EH (cell line): ENCODE measurements at regions not wholly inside any gene's neighbourhood (a gene's known extent, or its start where the extent isn't known, plus 50 kb on each side); places are given as distances from the start of the nearest gene placed in this dataset.

Experiments used
- DNase-seq: peaks from one replicate; pipeline ENCODE4 v3.0.0-alpha.2; 2015; ENCODE audit warnings: low read depth

- peak; percentile 46 for DNase-seq
Measured at GRCh38 chr2:67625178-67625577, 228.0 kb downstream of the ETAA1 start.

GRCh38 chr2:67625690-67626475 is 228.8 kb downstream of the ETAA1 start:
- peak; percentile 88 for DNase-seq

GRCh38 chr2:67626656-67627055 is 229.5 kb downstream of the ETAA1 start:
- peak; percentile 90 for DNase-seq

- DNase-seq = no peak
Measured at GRCh38 chr2:67627456-67628207, 230.5 kb downstream of the ETAA1 start.

GRCh38 chr2:67628892-67629291 is 231.8 kb downstream of the ETAA1 start:
- DNase-seq = no peak

GRCh38 chr2:67631483-67631882 is 234.3 kb downstream of the ETAA1 start:
- no peak for DNase-seq

GRCh38 chr2:67633212-67633856 is 236.2 kb downstream of the ETAA1 start:
- no peak for DNase-seq

GRCh38 chr2:67638146-67638545 is 241.0 kb downstream of the ETAA1 start:
- DNase-seq = no peak

GRCh38 chr2:67641312-67642045 is 244.3 kb downstream of the ETAA1 start:
- DNase-seq = no peak

- no peak for DNase-seq
Measured at GRCh38 chr2:67642046-67642382, 244.9 kb downstream of the ETAA1 start.

- DNase-seq = no peak
Measured at GRCh38 chr2:67642961-67643360, 245.8 kb downstream of the ETAA1 start.

GRCh38 chr2:67645280-67646138 is 248.4 kb downstream of the ETAA1 start:
- peak; percentile 81 for DNase-seq

GRCh38 chr2:67646714-67647333 is 249.7 kb downstream of the ETAA1 start:
- DNase-seq = no peak

- DNase-seq = peak; percentile 69
Measured at GRCh38 chr2:67649331-67650261, 252.5 kb downstream of the ETAA1 start.

- DNase-seq = peak; percentile 96
Measured at GRCh38 chr2:67650291-67651133, 253.4 kb downstream of the ETAA1 start.

GRCh38 chr2:67651565-67651964 is 254.4 kb downstream of the ETAA1 start:
- DNase-seq = peak; percentile 18

- DNase-seq = no peak
Measured at GRCh38 chr2:67652679-67653078, 255.5 kb downstream of the ETAA1 start.

GRCh38 chr2:67656875-67657274 is 259.7 kb downstream of the ETAA1 start:
- no peak for DNase-seq

GRCh38 chr2:67658820-67659219 is 261.7 kb downstream of the ETAA1 start:
- no peak for DNase-seq
